ENCODE measurements at regions not wholly inside any gene's neighbourhood (a gene's known extent, or its start where the extent isn't known, plus 50 kb on each side); places are given as distances from the start of the nearest gene placed in this dataset.

DNA sequence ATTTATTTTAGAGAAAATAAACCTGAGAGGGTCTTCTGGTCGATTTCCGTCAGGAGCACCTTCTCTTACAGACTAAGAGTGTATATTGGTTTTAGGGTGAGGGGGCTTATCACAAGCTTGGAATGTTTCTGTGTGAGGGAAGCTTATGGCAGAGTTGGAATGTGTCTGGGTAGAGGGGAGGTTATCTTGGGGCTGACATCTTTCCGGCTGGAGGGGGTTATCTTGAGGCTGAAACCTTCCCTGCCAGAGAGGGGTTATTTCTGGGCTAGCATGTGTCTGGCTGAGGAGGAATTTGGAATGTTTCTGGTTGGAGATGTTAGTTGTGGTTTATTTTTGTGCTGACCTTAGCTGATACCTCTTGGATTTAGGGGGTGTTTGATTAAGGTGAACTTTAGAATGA lies 1312.1 kb downstream of the ADGRL3 start:
- no peaks in the 10 kb centered on the region for H3K36me3 Mint-ChIP-seq (ENCODE audit: low read depth)
- peaks cover 2% of the 10 kb centered on the region for H3K4me1 ChIP-seq (ENCODE audit: control insufficient read depth, insufficient read depth, low read length)
- H3K36me3 ChIP-seq (ENCODE audit: control insufficient read depth, insufficient read depth, low read length): no peaks in the 10 kb centered on the region
- TF ChIP-seq, protein P1, sequence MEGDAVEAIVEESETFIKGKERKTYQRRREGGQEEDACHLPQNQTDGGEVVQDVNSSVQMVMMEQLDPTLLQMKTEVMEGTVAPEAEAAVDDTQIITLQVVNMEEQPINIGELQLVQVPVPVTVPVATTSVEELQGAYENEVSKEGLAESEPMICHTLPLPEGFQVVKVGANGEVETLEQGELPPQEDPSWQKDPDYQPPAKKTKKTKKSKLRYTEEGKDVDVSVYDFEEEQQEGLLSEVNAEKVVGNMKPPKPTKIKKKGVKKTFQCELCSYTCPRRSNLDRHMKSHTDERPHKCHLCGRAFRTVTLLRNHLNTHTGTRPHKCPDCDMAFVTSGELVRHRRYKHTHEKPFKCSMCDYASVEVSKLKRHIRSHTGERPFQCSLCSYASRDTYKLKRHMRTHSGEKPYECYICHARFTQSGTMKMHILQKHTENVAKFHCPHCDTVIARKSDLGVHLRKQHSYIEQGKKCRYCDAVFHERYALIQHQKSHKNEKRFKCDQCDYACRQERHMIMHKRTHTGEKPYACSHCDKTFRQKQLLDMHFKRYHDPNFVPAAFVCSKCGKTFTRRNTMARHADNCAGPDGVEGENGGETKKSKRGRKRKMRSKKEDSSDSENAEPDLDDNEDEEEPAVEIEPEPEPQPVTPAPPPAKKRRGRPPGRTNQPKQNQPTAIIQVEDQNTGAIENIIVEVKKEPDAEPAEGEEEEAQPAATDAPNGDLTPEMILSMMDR (conservative IDR thresholded peaks at IDR 0.05): no peak
- peaks cover 37% of the 10 kb centered on the region for H3K4me1 Mint-ChIP-seq
- no peaks in the 10 kb centered on the region for H3K9me3 Mint-ChIP-seq
- no peak overlapping the region for H3K27ac ChIP-seq (ENCODE audit: low read depth, low read length)
- peak overlapping the region; percentile 43 for H3K4me3 ChIP-seq (ENCODE audit: low read length)
- no peaks in the 10 kb centered on the region for H3K27me3 Mint-ChIP-seq (ENCODE audit: insufficient read depth)
- H3K9me3 ChIP-seq (ENCODE audit: control insufficient read depth, low read length): no peaks in the 10 kb centered on the region
- no peak overlapping the region for H3K4me3 Mint-ChIP-seq
- peak overlapping the region; percentile 69 for H3K27ac Mint-ChIP-seq
- H3K9ac ChIP-seq (ENCODE audit: extremely low read depth, low read length, poor library complexity, severe bottlenecking): no peak overlapping the region
- 81 to 100% methylated on average over 2 to 3 of the region's 3 CpGs for WGBS, 2 experiments (ENCODE audit: insufficient coverage in 1 of 2, insufficient read length in 1 of 2)
- H3K27me3 ChIP-seq (ENCODE audit: control insufficient read depth, insufficient read depth, low read length, poor library complexity, severe bottlenecking): no peaks in the 10 kb centered on the region
- DNase-seq: no peak

DNA sequence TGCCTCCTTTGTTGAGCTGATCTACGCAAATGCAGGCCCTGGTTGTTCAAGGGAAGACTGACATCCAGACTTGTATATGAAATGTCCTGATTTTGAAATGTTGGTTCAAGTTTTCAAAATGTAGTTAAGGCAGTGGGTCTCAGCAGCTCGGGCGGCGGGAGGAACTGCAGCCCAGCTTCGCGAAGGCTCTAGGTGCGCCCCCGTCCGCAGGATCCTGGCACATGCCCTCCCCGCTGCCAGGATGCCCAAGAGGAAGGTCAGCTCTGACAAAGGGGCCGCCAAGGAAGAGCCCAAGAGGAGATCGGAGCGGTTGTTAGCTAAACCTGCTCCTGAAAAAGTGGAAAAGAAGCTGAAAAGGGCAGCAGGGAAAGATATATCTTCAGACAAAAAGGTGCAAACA lies 1310.1 kb downstream of the ADGRL3 start:
- H3K36me3 Mint-ChIP-seq (ENCODE audit: low read depth): no peaks in the 10 kb centered on the region
- peaks cover 28% of the 10 kb centered on the region for H3K4me1 Mint-ChIP-seq
- TF ChIP-seq, protein P1 (conservative IDR thresholded peaks at IDR 0.05): no peak
- DNase-seq: no peak
- H3K27me3 Mint-ChIP-seq (ENCODE audit: insufficient read depth): no peaks in the 10 kb centered on the region
- H3K9me3 Mint-ChIP-seq: no peaks in the 10 kb centered on the region
- H3K36me3 ChIP-seq (ENCODE audit: control insufficient read depth, insufficient read depth, low read length): no peaks in the 10 kb centered on the region
- 94 to 95% methylated on average over 12 to 13 of the region's 13 CpGs for WGBS, 2 experiments (ENCODE audit: insufficient coverage in 1 of 2, insufficient read length in 1 of 2)
- H3K9ac ChIP-seq (ENCODE audit: extremely low read depth, low read length, poor library complexity, severe bottlenecking): no peak overlapping the region
- no peak overlapping the region for H3K4me3 Mint-ChIP-seq
- no peak overlapping the region for H3K27ac ChIP-seq (ENCODE audit: low read depth, low read length)
- no peaks in the 10 kb centered on the region for H3K4me1 ChIP-seq (ENCODE audit: control insufficient read depth, insufficient read depth, low read length)
- no peak overlapping the region for H3K4me3 ChIP-seq (ENCODE audit: low read length)
- no peaks in the 10 kb centered on the region for H3K27me3 ChIP-seq (ENCODE audit: control insufficient read depth, insufficient read depth, low read length, poor library complexity, severe bottlenecking)
- no peaks in the 10 kb centered on the region for H3K9me3 ChIP-seq (ENCODE audit: control insufficient read depth, low read length)
- H3K27ac Mint-ChIP-seq: no peak overlapping the region

DNA sequence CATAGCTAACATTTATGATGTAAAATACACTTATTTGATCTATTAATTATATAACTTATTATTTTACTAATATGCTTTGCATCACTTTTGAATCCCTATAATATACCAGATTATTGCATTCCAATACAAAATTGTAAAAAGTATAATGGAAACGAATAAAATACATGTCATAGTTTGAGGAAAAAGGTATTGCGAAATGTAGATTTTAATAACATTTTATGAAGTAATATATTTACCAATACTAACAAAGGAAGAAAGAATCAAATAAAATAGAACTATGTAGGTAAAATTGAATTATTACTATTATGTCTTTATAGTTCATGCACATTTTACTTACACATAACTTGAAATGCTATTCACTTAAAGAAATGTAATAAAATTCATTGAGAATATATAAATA lies 1300.2 kb downstream of the ADGRL3 start:
- TF ChIP-seq, protein P1 (conservative IDR thresholded peaks at IDR 0.05): no peak
- Histone ChIP-seq H3K4me3 (ENCODE audit: low read length) (no peak overlapping the region), H3K9ac (ENCODE audit: extremely low read depth, low read length, poor library complexity, severe bottlenecking) (no peak overlapping the region), H3K36me3 (ENCODE audit: control insufficient read depth, insufficient read depth, low read length) (no peaks in the 10 kb centered on the region), H3K27ac (ENCODE audit: low read depth, low read length) (no peak overlapping the region), H3K27me3 (ENCODE audit: control insufficient read depth, insufficient read depth, low read length, poor library complexity, severe bottlenecking) (no peaks in the 10 kb centered on the region), H3K9me3 (ENCODE audit: control insufficient read depth, low read length) (no peaks in the 10 kb centered on the region), H3K4me1 (ENCODE audit: control insufficient read depth, insufficient read depth, low read length) (no peaks in the 10 kb centered on the region)
- Mint-ChIP-seq H3K36me3 (ENCODE audit: low read depth) (no peaks in the 10 kb centered on the region), H3K4me3 (no peak overlapping the region), H3K27ac (no peak overlapping the region), H3K9me3 (no peaks in the 10 kb centered on the region), H3K27me3 (ENCODE audit: insufficient read depth) (no peaks in the 10 kb centered on the region), H3K4me1 (peaks cover 4% of the 10 kb centered on the region)
- no peak for DNase-seq
- WGBS, 2 experiments (ENCODE audit: insufficient coverage in 1 of 2, insufficient read length in 1 of 2): no CpG with 5 or more reads among the region's 2 CpGs
